DMS153 (cell line): ENCODE measurements at regions not wholly inside any gene's neighbourhood (a gene's known extent, or its start where the extent isn't known, plus 50 kb on each side); places are given as distances from the start of the nearest gene placed in this dataset.
A peak's percentile ranks its signal among the peaks of the same experiment; 100 is the strongest.

ENCODE experiments used
- DNase-seq: peaks from one replicate; lab custom pipeline; 2025; lab: John Stamatoyannopoulos, UW

DNA sequence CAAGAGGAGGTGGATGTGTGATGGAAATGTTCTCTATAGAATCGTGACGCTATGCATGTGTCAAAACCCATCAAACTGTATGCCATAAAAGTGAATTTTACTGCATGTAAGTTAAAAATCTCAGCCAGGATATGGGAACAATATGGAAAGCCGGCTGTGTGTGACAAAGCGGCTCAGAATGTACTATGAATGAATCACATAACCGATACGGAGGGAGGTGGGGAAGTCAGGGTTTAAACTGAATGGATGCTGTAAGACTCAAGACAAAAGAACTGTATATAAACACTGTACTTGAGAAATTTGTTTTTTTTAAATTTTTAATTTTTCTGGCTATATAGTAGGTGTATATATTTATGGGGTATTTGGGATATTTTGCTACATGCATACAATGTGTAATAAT is 111.6 kb upstream of the PDE4B start:
- DNase-seq, result no peak

DNA sequence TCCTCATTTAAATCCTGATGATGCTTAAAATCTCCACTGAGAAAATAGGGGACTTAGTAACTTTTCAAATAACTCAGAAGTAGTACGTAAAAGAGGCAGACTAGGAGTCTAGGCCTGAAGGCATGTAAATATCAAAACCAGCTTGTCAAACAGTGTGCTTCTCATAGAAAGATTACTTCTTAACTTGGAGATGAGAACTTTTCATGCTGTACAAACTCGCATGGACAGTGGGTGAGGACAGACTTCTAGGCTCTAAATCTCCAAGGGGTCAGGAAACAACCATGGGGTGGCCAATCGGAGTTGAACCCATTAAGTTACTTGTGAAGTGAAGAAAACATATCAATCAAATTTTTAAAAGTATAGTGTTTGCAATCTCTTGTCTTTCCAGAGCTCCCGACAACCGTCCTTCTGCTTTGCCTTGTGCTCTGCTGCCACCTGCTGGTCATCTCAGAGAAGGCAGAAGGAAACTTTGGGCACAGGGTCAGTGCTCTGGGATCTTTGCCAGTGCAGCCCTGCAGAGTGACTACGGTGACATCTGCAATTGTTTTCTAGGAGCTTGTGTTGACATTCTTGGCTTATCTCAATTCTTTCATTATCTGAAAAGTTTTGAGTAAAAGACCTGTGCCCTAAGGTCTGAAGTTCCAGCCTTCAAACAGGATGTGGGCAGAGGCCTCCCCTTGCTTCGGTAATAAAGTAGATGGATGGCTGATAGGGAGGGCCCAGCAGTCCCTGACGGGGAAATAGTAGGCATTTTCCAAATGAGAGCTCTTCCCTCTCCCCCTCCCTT is 105.1 kb upstream of the PDE4B start:
- peak; percentile 43 for DNase-seq

DNA sequence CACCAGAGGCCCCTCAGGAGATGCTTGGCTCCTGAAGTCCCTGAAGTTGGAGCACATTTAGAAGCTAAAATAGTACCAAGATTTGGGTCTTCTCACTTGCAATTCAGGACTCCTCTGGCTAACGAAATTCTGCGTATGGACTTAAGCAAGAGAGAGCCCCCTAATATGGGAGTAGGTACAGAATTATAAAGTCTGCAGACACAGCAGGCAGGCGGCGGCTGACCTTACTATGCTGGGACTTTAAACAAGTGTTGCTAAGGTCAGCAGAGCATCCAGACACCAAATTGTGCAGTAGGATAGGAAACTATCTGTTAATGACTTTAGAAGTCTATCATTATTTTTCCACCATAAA is 104.5 kb upstream of the PDE4B start:
- DNase-seq, result no peak

DNA sequence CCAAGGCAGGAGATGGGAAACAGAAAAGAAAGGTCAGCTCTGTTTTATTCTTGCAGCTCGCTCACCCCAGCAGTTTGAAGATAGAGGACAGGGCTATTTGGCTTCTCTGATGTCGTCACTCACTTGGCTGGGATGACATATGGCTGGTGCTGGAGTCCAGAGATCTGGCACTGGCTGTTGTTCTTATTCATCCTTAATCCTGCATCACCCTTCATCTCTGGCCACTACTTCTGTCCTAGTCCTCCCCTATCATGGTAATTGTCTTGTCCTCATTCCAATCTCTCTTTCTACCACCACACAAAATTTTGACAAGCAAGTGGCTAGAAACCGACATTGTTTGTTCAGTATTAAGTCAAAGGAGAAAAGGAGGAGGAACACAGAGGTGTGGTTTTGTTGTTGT is 103.8 kb upstream of the PDE4B start:
- DNase-seq, result no peak

DNA sequence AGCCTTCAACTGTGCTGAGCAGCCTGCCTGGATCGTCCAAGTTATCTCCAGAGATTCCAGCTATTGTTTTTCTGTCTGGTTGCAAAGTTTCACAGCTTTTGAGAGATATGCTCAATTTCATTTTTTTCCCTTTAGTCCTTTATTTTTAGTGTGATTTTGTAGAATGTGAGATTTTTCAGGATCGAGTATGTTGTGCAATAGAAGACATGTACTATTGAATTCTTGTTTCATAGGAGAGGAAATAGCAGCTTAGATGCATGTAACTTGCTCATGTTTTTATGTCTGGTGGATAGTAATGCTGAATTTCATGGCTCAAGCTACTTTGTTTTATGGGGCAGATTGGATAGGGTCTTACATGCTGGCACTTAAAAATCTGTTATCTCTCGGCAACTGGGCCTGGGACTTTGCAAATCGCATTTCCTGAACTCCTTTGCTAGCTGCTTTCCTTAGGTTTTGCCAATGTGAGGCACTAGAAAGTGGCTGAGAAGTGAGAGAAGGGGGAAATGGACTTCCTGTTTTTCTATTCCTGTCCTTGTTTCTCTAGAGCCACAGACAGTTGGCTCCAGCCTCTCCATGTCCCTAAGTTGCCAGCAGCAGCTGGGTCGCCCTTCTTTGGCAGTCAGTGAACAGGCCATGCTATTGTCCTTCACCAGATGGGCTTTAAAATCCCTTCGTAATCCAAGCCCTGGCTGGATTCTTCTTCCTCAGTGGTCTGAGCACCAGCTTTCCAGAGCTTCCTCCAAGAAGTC is 101.4 kb upstream of the PDE4B start:
- DNase-seq, result no peak

DNA sequence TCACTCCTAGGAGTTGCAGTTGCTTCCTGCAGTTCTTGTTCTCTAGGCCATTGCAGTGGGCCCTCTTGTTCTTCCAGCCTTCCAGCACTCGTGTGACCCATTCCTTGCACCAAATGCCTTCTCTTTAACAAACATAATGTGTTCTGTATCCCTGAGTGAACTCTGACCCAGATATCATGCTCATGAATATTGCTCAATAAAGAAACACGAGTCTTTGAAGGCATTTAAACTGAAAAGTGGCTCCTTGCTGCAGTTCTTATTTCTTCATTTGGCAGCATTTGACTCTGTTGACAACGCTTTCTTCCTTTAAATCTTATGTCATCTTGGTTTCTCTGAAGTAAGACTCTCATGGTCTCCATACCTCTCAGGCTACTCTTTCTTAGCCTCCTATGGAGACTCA is 100.7 kb upstream of the PDE4B start:
- no peak for DNase-seq

DNA sequence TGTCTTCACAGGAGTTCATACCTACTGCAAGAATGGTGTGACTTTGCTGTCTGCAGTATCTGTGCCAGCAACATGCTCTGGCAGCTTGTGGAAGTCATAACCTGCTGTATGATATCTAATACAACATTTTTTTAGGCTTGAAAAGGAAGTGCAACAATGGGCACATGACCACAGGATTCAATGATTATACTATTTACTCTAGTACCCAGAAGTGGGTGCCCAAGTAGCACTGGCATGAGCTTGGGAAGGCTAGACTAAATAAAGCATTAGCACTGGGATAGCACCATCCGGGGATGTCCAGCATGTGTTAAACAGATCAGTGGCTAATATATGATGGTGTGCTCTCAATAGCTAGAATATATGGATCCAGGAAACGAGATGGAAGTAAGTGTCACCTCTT is 98.6 kb upstream of the PDE4B start:
- DNase-seq, result peak; percentile 8

DNA sequence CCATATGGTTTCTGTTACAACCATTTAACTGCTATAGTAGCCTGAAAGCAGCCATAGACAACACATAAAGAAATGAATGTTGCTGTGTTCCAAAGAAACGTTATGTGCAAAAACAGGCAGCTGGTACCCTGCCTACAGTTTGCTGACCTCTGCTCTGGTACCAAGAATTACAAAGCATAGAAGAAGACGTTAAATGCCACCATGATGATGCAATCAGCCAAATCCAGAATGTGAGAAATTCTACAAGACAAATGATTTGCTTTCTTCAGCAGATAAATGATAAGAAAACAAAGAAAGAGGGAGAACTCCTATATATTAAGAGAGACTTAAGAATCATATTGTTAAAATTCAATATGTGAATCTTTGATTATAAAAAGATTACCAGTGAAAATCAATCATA is 97.8 kb upstream of the PDE4B start:
- no peak for DNase-seq

DNA sequence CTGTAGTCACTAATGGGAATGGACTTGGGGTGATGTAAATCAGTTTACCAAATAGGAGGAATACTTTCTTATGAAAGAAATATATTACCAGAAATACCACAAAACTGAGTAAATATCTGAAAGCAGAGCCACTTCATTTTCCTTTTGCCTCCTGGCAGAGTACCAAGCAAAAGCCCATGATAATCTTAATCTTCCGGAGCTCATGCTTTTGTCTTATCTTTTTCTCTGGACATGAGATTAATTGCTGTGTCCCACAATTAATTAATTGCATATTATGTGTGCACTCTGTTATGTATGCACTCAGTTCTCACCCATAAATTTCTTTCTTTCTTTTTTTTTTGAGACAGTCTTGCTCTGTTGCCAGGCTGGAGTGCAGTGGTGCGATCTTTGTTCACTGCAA is 94.1 kb upstream of the PDE4B start:
- DNase-seq, result no peak

DNA sequence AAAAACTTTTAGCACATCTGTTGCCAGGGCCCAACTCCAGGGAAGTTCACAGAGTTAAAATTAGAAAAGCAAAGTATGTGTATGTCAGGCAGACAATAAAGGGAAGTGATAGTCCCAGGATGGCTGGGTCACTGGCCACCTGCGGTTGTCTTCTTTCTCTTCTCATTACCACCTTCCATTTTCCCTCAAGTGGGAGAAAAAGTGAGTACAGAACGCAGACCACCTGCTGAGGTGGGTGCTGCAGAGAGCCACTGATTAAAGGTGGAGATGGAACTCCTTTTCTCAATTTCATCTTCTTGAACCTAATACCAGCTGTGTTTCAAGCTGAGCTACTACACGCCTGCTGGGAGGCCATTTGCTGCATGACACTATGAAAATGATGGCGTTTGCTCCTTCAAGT is 88.8 kb upstream of the PDE4B start:
- no peak for DNase-seq

DNA sequence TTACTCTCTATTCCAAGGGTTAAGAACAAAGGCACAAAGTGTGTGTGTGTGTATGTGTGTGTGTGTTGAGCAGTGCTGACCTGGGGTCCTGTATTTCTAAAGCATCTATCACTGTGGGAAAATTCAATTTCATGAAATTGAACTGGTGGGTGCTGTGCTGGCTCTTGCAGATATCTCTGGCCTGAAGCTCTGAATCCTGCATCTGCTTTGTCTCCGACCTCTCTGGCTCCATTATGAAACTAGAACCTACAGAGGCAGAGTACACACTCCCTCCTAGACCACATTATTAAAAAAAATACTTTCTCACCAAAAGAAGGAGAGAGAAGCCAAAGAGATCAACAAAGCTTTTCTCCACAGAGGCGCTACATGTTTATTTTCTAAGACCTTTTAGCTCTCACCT is 88.4 kb upstream of the PDE4B start:
- DNase-seq, result no peak

DNA sequence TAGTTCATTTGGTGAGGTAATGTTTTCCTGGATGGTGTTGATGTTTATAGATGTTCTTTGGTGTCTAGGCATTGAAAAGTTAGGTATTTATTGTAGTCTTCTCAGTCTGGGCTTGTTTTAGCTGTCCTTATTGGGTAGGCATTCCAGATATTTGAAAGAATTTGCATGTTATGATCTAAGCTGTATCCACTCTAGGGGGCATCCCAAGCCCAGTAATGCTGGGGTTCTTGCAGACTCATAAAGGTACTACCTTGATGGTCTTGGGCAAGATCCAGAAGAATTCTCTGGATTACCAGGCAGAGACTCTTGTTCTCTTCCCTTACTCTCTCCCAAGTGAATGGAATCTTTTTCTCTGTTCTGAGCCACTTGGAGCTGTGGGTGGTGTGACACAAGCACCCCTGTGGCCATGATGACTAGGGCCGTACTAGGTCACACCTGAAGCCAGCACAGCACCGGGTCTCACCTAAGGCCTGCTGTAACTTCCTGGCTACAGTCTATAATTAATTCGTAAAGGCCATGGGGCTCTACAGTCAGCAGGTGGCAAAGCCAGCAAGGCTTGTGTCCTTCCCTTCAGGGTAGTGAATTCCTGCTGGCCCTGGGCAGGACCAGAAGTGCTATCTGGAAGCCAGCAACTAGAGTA is 74.8 kb upstream of the PDE4B start:
- DNase-seq, result no peak

DNA sequence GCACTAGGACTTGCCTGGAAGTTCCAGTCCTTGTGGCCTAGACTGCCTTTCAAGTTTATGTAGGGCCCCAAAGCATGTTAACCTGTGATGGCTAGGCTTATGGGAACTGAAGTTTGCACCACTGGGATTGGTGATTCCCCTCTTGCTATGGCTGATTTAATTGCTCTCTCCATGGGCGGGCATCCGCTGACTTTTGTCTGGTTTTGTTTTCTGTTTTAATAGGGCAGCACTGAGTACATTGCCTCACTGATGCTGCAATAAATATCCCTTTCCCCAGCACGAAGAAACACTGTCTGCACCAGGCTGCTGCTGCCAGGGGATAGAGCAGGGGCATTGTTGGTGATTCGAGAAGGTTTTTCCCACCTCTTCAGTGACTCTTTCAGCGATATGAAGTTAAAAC is 73.3 kb upstream of the PDE4B start:
- DNase-seq, result no peak

DNA sequence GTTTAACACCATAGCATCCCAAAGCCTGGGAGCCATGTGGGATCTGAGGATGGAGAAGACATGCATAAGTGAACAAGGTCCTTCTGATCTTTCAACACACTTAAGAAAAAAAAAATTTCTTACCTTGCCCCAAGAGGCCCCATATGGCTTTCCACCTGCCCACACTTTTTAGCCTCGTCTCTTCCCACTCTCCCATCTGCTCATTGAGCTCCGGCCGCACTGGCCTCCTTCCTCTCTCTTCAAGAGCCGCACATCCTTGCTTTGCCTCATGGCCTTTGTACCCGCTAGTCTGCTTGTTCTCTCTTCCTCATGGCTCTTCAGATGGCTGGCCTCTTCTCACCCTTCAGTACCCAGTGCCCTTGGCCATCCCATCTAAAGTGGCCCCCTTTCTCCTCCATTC is 70.2 kb upstream of the PDE4B start:
- no peak for DNase-seq

DNA sequence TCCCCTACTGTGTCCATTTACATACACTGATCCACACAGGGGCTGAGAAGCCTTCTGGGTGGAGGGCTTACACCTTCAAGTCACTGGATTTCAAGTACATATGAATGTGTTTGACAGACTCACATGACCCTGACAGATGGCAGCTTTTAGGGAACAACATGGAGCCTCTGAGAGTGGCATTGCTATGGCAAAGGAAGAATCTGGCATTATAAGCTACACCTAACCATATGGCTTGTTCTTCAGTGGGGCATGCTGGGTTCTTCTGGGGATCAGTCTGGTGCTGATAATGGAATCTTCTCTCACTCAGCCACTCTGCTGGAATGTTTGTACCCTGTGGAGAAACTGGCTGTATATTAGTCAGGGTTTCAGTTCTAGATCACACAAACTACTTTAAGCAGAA is 68.5 kb upstream of the PDE4B start:
- DNase-seq, result no peak

DNA sequence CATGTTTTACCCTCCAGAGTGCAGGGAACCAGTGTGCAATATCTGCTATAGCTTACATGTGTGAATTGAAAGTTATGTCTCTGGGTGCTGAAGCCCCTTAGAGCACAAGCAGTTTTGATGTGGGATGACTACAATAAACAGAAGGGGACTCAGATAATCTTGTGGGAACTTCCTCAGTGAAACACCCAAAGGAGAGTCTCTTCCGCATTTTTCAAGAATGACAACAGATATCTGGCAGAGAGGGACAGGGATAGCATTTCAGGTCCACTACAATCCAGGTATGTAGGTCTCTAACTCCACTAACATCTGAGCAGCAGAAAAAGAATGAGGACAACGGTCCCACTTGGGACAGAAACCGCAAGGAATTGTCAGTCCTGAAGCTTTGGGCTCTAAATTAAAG is 67.6 kb upstream of the PDE4B start:
- no peak for DNase-seq

DNA sequence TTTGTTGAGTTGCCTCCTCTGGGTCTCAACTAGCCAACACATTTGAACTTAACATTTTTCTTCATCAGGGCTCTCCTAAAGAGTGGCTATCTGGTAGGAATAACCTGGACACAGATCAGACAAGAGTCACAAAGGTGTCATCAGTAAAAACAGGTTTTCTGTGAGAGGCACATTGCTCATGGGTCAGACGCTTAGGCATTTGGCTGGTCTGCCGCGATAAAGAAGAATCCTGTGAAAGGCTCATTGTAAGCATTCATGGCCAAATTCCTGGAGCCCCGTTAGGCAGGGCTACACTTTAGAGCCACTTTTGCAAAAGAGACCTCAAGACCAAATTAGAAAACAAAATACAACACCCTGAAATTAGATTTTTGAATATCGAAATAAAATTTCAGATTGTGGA is 64.2 kb upstream of the PDE4B start:
- DNase-seq, result no peak

DNA sequence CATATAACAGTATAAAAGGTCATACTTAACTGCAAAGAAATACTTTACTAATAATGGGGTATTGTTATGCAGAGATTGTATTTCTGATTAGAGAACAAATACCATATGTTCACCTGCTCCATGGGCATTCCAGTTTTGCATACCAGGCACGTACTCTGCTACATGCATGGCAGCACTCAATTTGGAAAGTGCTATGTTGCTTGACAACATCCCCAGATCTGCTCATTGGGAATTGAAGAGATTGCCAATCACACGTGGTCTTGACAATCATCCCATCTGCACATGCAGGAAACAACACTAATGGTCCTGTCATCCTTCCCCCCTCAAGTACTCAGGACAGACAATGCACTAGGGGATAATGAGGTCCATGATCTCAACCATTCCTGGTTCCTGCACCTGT is 63.4 kb upstream of the PDE4B start:
- no peak for DNase-seq

DNA sequence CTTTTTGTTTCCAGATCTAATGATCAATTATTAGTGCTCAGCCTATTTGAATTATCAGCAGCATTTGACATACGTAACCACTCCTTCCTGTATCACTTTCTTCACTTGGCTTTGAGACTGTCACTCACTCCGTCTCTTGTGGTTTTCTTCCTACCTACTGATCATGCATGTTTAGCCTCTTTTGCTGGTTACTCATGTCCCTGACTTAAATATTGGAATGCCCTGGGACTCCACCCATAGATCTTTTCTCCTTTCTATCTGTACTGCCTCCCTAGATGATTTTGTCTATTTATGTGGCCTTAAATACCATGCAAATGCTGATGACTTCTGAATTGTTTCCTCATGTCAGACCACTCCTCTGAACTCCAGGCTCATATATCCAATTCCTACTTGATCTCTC is 57.7 kb upstream of the PDE4B start:
- no peak for DNase-seq

DNA sequence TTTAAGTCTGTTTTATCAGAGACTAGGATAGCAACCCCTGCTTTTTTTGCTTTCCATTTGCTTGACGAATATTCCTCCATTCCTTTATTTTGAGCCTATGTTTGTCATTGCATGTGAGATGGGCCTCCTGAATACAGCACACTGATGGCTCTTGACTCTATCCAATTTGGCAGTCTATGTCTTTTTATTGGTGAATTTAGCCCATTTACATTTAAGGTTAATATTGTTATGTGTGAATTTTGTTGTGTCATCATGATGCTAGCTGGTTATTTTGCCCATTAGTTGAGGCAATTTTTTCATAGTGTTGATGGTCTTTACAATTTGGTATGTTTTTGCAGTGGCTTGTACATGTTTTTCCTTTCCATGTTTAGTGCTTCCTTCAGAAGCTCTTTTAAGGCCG is 50.7 kb upstream of the PDE4B start:
- no peak for DNase-seq
